Neural crest cell (in vitro differentiated cells): ENCODE measurements at regions not wholly inside any gene's neighbourhood (a gene's known extent, or its start where the extent isn't known, plus 50 kb on each side); places are given as distances from the start of the nearest gene placed in this dataset.
A peak's percentile ranks its signal among the peaks of the same experiment; 100 is the strongest.

Experiments used
- DNase-seq: peaks from one replicate; pipeline ENCODE4 v3.0.0; 2021; ENCODE audit warnings: low read depth, mixed read lengths, low spot score
- H3K27ac Mint-ChIP-seq: one replicate; pipeline ENCODE4 v1.8.0; 2021; ENCODE audit warnings: mild to moderate bottlenecking, mixed read lengths; ENCODE audit not compliant: unreplicated experiment
- H3K27me3 Mint-ChIP-seq: 2 replicates; pipeline ENCODE4 v1.8.0; 2021; ENCODE audit warnings: low read depth, mild to moderate bottlenecking, mixed read lengths
- H3K36me3 Mint-ChIP-seq: 2 replicates; pipeline ENCODE4 v1.8.0; 2021; ENCODE audit warnings: low read depth, mild to moderate bottlenecking, mixed read lengths
- H3K4me1 Mint-ChIP-seq: 2 replicates; pipeline ENCODE4 v1.8.0; 2021; ENCODE audit warnings: mixed read lengths
- H3K4me3 Mint-ChIP-seq: one replicate; pipeline ENCODE4 v1.8.0; 2021; ENCODE audit warnings: mild to moderate bottlenecking, mixed read lengths
- H3K9me3 Mint-ChIP-seq: 2 replicates; pipeline ENCODE4 v1.8.0; 2021; ENCODE audit warnings: mixed read lengths
- TF ChIP-seq, protein P1 (sequence below): fragments of 200-600 bp; sonication (generic); conservative IDR thresholded peaks from 2 replicates; pipeline ENCODE4 v1.5.0; 2021; ENCODE audit warnings: antibody characterized with exemption, mild to moderate bottlenecking

DNA sequence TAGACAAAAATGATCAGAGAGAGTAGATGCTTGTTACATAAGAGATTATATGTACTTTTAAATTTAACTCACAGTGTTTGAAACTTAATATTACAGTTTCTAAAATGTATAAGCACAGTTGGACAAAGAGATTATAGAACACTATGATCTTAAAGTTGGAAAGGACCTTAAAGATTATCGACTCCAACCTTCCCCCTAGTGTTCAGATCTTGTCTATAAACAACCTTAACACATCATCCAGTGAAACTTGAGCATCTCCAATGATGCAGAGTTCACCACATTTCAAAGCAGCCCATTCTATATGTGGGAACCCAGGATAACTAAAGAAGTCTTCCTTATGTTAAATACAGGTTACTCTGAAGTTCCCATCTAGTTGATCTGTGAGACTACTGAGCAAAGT is 480.8 kb downstream of the RMST start:
- TF ChIP-seq, protein P1, sequence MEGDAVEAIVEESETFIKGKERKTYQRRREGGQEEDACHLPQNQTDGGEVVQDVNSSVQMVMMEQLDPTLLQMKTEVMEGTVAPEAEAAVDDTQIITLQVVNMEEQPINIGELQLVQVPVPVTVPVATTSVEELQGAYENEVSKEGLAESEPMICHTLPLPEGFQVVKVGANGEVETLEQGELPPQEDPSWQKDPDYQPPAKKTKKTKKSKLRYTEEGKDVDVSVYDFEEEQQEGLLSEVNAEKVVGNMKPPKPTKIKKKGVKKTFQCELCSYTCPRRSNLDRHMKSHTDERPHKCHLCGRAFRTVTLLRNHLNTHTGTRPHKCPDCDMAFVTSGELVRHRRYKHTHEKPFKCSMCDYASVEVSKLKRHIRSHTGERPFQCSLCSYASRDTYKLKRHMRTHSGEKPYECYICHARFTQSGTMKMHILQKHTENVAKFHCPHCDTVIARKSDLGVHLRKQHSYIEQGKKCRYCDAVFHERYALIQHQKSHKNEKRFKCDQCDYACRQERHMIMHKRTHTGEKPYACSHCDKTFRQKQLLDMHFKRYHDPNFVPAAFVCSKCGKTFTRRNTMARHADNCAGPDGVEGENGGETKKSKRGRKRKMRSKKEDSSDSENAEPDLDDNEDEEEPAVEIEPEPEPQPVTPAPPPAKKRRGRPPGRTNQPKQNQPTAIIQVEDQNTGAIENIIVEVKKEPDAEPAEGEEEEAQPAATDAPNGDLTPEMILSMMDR = peak; percentile 28
- H3K9me3 Mint-ChIP-seq = peaks cover 10% of the 10 kb centered on the region
- no peak overlapping the region for H3K4me3 Mint-ChIP-seq
- H3K27me3 Mint-ChIP-seq = no peaks in the 10 kb centered on the region
- H3K4me1 Mint-ChIP-seq = peaks cover 9% of the 10 kb centered on the region
- no peak for DNase-seq
- H3K36me3 Mint-ChIP-seq = no peaks in the 10 kb centered on the region
- H3K27ac Mint-ChIP-seq = no peak overlapping the region

- peaks cover 9% of the 10 kb centered on the region for H3K4me1 Mint-ChIP-seq
- H3K4me3 Mint-ChIP-seq = no peak overlapping the region
- H3K9me3 Mint-ChIP-seq = peaks cover 10% of the 10 kb centered on the region
- H3K36me3 Mint-ChIP-seq = no peaks in the 10 kb centered on the region
- H3K27ac Mint-ChIP-seq = no peak overlapping the region
- no peak for DNase-seq
- no peaks in the 10 kb centered on the region for H3K27me3 Mint-ChIP-seq
- TF ChIP-seq, protein P1 = no peak
Measured at GRCh38 chr12:97944576-97944975, 482.0 kb downstream of the RMST start.

DNA sequence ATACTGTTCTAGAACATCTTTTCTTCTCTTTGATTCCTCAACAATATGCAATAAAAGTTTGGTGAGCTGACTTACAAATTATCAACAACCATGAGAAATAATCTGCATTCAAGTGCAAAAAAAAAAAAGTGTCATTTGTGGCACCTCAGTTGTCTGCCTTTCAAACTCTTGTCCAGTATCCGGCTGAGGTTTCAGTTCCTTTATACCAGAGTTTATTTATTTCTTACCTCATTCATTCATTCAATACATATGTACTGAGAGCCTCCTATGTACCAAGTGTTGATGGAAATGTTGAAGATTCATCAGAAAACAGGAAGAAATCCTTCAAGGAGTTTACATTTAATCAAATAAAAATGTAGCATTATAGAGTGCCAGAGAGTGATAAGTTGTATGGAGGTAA is 484.1 kb downstream of the RMST start:
- Mint-ChIP-seq H3K4me1 (peaks cover 8% of the 10 kb centered on the region), H3K27me3 (no peaks in the 10 kb centered on the region), H3K27ac (no peak overlapping the region), H3K36me3 (no peaks in the 10 kb centered on the region), H3K9me3 (peaks cover 14% of the 10 kb centered on the region), H3K4me3 (no peak overlapping the region)
- TF ChIP-seq, protein P1 = no peak
- DNase-seq = no peak

DNA sequence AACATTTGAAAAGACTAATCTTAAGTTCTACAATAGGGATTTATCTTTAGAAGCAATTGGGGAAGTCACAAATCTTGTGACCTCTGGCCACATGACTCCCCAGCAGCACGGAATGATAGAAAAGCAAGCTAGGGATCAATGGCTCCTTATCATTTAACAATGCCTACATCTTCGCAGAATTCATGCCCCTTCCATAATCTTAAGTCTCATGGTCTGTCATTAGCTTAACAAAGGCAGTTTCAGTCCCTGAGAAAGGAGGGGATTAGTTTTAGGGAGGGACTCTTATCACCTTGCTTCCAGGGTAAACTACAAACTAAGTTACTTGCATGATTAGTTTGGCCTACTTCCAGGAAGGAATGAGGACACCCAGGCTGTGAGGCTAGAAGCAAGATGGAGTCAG is 486.0 kb downstream of the RMST start:
- Mint-ChIP-seq H3K27me3 (no peaks in the 10 kb centered on the region), H3K4me1 (peaks cover 3% of the 10 kb centered on the region), H3K9me3 (peaks cover 14% of the 10 kb centered on the region), H3K36me3 (no peaks in the 10 kb centered on the region), H3K27ac (no peak overlapping the region), H3K4me3 (no peak overlapping the region)
- TF ChIP-seq, protein P1 = no peak
- DNase-seq = no peak

- H3K4me1 Mint-ChIP-seq = peaks cover 3% of the 10 kb centered on the region
- TF ChIP-seq, protein P1 = no peak
- H3K9me3 Mint-ChIP-seq = peaks cover 22% of the 10 kb centered on the region
- H3K36me3 Mint-ChIP-seq = no peaks in the 10 kb centered on the region
- H3K27ac Mint-ChIP-seq = no peak overlapping the region
- no peak overlapping the region for H3K4me3 Mint-ChIP-seq
- no peak for DNase-seq
- H3K27me3 Mint-ChIP-seq = no peaks in the 10 kb centered on the region
Measured at GRCh38 chr12:97951239-97951638, 488.6 kb downstream of the RMST start.

DNA sequence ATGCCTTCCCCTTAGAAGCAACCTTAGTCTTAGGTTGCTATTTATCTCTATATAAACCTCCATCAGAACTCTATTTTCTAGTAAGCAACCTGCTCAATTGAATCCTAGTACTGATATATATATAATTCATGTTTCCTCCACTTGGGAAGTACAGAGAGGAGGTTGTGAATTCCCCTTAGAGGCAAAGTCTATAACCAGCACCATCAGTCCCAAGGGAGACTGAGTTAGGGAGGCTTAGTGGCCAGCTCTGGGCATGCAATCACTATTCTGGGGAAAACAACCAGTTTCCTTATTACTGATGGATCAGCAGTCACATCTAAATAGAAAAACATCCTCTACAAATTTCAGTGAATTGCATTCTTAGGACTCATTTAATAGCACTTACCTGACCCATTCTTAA is 489.1 kb downstream of the RMST start:
- Mint-ChIP-seq H3K4me3 (no peak overlapping the region), H3K27me3 (no peaks in the 10 kb centered on the region), H3K36me3 (no peaks in the 10 kb centered on the region), H3K4me1 (peaks cover 3% of the 10 kb centered on the region), H3K27ac (no peak overlapping the region), H3K9me3 (peaks cover 26% of the 10 kb centered on the region)
- DNase-seq = no peak
- TF ChIP-seq, protein P1 = no peak
